ENCODE measurements at regions not wholly inside any gene's neighbourhood (a gene's known extent, or its start where the extent isn't known, plus 50 kb on each side); places are given as distances from the start of the nearest gene placed in this dataset.
"Not testable (repeated sequence)": the region's sequence is repeated elsewhere in the genome, so short reads cannot be mapped to it uniquely, and the experiment has no call there.

DNA sequence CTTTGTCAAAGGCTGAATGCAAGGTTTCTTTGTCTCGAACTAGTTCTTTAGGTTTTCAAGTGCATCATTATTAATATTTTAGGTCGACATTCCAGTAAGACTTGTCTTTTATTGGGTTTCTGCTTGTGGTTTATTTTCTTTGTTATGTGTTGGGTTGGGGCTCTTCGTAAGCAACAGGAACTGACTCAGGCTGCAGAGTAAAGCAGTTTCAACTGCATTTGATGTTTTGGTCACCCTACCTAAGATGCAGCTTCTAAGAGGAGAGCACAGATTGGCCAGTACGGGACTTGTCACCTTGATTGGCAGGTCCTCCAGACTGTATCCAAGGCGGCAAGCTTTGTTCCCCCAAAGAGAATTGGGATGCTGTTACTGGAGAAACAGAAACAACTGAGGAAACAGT, 149.5 kb upstream of the SULF2 start:
- DNase-seq (ENCODE audit: low read depth in 2 of 2): no peak

- DNase-seq (ENCODE audit: low read depth in 2 of 2): no peak
Measured at GRCh38 chr20:47931443-47931842, 146.2 kb upstream of the SULF2 start.

DNA sequence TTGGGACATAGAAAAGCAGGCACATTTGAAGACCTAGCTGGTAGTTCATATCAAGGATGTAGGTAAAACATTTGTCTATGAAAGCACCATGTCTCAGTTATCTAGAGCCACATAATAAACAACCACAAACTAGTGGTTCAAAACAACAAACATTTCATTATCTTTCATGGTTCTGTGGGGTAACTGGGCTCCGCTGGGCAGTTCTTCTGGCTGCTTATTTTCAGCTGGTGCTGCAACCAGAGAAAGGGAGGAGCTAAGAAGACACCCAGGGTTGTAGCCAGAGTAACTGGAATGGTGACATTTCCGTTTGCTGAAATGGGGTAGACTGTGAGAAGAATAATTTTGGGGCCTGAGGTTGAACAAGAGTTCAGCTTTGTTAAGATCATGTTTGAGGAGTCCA, 145.7 kb upstream of the SULF2 start:
- no peak for DNase-seq (ENCODE audit: low read depth in 2 of 2)

DNA sequence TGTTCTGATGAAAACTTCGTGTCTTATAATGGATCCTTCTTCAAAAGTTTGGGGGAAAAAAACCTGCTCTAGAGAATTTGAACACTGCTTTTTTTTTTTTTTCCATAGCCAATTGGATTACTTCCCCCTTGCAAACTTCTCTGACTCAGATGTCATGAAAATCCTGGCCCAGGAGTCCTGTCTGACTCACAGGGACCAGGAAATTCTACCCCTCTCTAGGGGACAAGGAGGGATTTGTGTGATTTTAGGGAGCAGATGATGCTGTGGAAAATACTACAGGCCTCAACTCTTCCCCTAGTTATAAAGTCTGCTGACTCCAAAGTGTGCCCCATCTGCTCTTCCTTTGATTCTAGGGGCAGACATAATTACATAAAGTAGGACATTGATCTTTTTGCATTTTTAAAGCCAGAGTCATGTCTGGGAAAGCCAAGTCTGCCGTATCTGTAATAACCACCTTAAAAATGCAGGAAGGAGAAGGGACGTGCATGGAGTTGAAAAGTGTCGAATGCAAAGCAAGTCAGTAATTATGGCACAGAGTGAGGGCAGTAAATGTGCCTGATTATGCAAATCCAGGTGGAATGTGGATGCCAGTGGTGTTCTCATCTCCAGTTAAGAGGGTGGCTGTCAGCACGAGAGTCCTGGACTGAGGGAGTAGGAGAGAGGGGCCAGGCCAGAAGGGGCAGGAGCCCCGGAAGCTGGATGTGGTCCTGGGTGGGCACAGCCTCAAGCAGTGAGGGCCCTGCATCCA, 144.3 kb upstream of the SULF2 start:
- no peak for DNase-seq (ENCODE audit: low read depth in 2 of 2)

- no peak for DNase-seq (ENCODE audit: low read depth in 2 of 2)
Measured at GRCh38 chr20:47927944-47928343, 142.7 kb upstream of the SULF2 start.

DNA sequence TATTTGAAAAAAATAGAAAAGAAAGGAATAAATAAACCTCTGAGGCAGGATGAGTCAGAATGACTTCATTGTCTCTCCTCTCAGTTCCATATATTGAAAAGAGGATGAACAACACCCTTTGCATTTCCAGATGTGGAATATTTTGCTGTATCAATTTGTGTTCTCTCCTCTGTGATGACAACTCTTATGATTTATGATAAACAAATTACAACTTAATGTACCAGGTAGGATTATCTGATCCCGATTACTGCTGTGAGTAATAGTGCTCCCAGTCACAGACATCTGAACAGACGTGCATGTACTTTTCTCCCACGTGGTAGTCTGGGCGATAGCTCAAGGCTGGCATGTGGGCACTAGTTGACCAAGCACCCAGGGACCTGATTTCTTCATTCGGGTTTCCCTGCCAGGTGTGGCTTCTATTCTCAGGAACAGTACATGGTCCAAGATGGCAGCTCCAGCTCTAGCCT, 142.1 kb upstream of the SULF2 start:
- DNase-seq (ENCODE audit: low read depth in 2 of 2): no peak

DNA sequence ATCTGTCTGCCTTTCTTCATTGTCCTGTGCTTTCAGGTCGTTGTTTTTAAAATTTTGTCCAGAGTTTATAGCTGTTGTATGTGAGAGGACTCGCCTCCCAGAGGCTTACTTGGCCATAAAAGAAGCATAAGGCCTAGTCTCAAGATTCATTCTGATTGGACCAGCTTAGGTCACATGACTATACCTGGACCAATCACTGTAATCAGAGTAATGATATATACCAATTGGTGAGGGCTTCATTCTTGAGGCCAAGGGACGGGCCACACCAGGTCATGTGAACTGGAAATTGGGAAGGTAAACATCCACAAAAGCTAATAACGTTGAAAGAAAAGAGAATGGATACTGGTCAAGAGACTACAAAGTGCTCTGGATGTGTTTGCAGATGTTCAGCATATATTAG, 141.4 kb upstream of the SULF2 start:
- DNase-seq (ENCODE audit: low read depth in 2 of 2): no peak

- no peak for DNase-seq (ENCODE audit: low read depth in 2 of 2)
Measured at GRCh38 chr20:47925593-47925992, 140.3 kb upstream of the SULF2 start.

DNA sequence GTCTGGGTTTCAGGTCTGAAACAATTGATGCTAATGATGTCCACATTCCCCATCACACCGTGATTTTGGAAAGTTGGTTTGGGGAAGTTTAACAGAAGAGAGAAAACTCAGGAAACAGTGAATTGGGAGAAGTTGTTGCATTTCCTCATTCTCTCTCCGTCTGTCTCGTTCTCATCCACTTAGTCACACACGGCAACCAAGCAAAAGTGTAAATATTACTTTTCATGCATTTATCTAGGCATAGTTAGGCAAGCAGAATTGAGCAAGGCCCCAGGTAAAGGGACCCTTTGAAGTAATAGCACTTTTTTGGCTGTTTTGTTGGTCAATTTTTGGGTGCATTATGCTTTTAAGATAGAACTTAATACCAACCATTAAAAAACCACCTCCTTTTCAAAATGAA, 137.0 kb upstream of the SULF2 start:
- no peak for DNase-seq (ENCODE audit: low read depth in 2 of 2)

DNA sequence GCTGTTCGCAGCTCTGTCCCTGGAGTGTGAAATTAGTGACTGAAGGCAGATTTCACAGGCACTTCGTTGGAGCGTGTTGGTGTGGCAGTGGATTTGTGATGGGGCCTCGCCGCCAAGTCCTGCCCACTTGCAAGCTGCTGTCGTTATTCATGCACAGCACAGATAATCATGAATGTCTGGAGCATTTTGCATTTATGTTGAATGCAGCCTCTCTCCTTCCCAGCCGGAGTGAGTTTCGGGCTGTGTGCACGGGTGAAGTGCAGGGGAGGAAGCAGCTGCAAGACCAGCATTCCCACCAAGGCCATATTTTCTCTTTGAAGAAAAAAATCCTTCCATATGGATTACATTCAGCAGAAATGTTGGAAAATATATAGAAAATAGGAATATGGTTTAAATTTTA, 136.5 kb upstream of the SULF2 start:
- not testable (repeated sequence) for DNase-seq (ENCODE audit: low read depth in 2 of 2)

DNA sequence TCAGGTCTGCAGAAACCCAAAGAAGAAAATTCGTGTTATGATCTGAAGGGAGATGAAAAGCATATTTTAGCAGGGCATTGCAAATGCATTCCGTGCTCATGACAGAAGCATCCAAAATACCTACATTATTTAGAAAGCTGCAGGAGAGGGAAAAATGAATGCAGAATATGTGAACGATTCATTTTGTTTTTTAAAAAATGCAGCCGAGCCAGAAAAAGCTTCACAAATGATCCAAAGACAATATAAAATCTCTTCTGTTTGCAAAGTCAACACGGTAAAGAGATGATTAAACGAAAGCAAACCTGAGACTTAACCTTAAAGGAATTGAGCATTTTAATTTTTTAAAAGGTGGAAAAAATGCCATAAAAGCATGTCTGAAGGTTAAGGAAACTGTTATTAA, 136.1 kb upstream of the SULF2 start:
- DNase-seq (ENCODE audit: low read depth in 2 of 2): no peak

DNA sequence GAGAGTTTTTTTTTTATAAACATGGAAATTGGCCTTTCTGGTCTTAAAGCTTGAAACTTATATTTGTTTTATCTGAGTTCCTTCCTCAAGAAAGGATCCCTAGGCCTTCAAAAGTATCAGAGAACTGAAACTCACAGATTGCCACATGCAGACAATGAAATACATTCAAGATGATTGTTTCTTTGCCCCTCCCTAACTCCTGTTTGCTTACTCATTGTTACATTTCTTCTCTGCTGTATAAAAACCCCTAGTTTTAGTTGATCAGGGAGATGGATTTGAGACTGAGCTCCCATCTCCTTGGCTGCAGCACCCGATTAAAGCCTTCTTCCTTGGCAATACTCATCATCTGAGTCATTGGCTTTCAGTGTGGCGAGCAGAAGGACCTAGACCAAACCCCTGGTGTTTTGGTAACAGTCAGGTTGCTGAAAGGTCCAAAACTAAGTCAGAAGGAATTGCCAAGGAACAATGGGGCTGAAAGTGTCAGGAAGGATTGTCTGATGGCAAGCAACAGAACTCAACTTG, 132.3 kb upstream of the SULF2 start:
- DNase-seq (ENCODE audit: low read depth in 2 of 2): no peak

DNA sequence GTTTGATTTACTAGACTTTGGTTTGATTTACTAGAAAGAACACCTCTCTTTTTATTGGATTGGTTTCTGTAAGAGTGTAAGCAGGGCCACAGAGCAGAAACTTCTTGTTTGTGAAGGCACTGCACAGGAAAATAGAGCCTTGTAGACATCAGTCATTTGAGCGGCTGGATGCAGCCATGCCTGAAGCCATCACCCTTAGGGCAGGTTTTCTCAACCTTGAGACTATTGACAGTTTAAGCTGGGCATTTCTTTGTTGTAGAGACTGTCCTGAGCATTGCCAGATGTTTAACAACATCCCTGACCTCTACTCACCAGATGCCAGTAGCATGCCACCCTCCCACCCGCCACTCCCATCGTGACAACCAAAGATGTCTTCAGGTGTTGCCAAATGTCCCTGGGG, 130.2 kb upstream of the SULF2 start:
- no peak for DNase-seq (ENCODE audit: low read depth in 2 of 2)

DNA sequence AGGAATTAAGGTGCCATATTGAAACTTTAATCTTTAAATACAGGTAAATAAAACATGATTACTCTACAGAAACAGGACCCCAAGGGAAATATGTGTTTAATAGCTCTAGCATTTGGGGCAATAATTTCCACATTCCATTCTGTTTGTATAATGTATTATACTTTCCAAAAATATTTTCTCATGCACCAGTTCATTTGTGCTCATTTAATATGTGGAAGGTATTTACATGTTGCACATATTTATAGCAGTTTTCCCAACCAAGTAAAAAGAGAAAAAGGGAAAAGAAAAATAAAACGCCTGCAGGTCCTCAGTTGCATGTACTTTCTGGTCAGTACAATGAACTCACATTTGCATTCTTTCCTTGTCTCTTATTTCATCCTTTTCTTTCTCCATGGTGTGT, 129.5 kb upstream of the SULF2 start:
- DNase-seq (ENCODE audit: low read depth in 2 of 2): no peak

DNA sequence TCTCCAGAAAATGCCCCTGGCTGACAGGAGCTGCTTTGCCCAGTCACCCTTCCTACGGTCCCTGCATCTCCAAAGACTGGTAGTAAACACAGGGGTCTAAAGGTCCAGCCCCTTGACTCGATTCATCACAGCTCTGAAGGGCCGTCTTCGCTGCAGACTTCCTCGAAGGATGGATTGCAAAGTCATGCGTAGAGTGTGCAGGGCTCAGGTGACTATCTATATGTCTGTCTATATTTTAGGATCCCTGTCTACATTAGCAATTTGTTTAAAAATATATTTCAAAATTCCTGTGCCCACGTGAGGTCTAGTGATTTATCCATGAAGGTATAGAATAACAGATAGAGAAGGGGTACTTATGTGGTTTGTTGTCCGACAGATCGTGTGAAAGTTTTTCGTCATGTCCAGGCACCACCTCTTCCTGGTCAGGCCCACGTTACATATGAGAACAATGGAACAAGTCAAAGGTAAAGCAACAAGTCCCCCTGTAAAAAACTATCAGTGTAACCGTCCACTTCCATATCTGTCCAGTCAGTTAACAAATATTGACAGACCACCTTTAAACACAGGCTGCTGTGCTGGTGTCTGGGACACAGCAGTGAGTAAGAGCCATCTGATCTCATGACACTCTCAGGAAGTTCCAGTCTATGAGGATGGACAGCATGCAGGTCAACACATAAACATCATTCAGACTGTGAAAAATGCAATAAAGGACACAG, 127.7 kb upstream of the SULF2 start:
- not testable (repeated sequence) for DNase-seq (ENCODE audit: low read depth in 2 of 2)

DNA sequence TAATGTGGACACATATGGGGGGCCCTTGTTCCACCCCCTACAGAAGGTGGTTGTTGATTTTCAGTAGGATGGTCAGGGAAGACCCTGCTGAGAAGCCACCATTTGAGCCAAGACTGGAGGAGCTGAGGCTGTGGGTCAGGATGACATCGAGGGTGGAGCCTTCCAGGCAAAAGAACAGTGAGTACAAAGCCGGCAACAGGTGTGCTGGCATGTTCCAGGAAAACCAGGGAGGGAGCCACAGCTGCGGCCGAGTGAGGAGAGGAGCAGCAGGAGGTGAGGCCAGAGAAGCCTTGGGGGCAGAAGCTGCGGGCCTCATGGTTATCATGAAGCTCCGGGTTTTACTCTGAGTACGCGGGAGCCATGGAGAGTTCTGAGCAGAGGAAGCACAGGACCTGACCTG, 126.9 kb upstream of the SULF2 start:
- DNase-seq (ENCODE audit: low read depth in 2 of 2): not testable (repeated sequence)

GRCh38 chr20:47909696-47910369, 124.6 kb upstream of the SULF2 start:
- not testable (repeated sequence) for DNase-seq (ENCODE audit: low read depth in 2 of 2)

DNA sequence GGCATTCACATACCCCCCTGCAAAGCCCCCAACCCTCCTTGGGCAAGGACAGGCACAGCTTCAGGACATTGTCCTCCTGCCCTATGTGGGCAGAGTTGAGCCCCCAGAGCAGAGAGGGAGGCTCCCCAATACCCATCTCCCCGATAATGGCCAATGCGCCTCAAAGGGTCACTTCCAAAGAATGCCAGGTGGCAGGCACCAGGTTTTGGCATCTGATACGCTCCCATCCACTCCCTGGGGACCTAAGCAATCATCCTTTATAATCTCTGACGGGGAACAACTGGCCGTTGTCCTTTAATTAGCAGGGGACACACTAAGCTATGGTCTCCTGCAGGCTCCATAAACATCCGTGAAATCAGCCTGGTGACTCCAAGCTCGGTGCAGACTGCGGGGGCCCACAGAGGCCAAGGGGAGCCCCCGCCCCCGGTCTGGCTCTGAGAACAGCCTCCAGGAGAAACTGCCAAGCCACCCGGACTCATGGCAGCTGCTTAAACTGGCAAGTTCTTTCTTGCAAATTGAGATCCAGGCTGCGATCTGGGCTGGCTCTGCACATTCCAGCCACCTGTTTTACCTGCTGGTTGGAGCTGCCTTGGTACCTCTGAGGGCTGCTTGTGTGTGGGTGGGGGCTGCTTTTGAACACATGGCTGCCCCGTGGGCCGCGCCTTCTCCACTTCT, 123.2 kb upstream of the SULF2 start:
- DNase-seq (ENCODE audit: low read depth in 2 of 2): not testable (repeated sequence)

GRCh38 chr20:47907951-47908350, 122.7 kb upstream of the SULF2 start:
- not testable (repeated sequence) for DNase-seq (ENCODE audit: low read depth in 2 of 2)

DNA sequence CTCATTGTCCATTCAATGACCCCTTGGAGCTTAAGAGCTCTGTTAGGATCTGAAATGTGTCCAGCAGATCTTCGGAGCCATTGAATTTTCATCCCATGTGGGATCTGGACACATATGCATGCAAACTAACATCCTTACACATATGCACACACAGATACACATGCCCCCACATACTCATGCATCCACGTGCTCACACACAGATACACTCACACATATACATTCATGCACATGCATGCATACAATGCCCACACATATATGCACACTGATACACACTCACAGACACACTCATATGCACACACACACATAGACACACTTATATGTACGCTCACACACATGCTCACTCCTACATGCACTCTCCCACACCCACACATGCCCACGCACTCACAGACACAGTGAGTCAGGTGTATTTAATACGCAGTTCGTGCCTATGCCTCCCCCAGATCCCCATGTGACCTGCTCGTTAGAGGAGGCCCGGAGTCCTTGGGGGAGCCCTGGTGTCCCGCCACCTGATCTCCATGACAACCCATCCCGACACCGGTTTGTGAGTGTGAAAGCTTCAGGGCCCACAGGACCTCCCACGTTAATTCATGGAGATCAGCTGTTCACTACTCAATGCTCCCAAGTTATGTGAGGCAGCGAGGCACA, 121.9 kb upstream of the SULF2 start:
- DNase-seq (ENCODE audit: low read depth in 2 of 2): no peak

DNA sequence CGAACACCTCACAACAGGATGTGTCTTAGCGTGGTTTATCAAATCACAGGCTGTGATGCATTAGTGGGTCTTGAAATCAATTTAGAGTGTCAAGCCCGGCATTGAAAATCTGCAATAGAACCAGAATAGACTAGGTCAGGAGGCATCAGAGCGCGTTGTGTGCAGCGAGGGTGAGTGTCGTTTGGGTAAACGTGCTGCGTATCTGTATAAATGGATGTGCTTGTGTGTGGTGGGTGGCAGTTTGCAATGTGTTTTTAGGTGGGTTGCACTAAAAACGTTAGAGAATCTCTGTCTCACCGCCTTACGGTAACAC, 121.0 kb upstream of the SULF2 start:
- no peak for DNase-seq (ENCODE audit: low read depth in 2 of 2)
